ENCODE measurements at regions not wholly inside any gene's neighbourhood (a gene's known extent, or its start where the extent isn't known, plus 50 kb on each side); places are given as distances from the start of the nearest gene placed in this dataset.

DNA sequence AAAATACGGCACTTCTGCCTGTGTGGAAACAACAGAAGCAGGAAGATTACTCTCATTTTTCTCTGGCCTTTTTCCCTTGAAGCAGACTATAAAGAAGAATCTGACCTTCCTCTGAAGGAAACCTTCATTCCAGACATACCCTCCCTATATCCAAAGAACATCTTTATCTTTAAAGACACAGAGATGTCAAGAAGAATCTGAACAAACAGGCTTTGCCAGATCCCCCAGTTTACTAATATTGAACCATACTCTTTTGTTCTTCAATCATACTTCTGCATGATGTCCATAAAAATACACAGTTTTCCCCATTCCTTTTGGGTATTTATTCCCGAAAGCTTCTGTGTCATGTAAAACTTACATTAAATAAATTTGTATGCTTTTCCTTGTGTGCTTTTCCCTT is 225.8 kb downstream of the MAT2B start:
- TF ChIP-seq, protein P1, sequence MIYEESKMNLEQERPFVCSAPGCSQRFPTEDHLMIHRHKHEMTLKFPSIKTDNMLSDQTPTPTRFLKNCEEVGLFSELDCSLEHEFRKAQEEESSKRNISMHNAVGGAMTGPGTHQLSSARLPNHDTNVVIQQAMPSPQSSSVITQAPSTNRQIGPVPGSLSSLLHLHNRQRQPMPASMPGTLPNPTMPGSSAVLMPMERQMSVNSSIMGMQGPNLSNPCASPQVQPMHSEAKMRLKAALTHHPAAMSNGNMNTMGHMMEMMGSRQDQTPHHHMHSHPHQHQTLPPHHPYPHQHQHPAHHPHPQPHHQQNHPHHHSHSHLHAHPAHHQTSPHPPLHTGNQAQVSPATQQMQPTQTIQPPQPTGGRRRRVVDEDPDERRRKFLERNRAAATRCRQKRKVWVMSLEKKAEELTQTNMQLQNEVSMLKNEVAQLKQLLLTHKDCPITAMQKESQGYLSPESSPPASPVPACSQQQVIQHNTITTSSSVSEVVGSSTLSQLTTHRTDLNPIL (CRISPR knock-in tag; IDR thresholded peaks at IDR 0.05; ENCODE audit: low read depth) = no peak
- TF ChIP-seq PATZ1 (CRISPR knock-in tag; IDR thresholded peaks at IDR 0.05; ENCODE audit: borderline replicate concordance) = no peak
- TF ChIP-seq ZNF8 (CRISPR knock-in tag; IDR thresholded peaks at IDR 0.05) = no peak
- TF ChIP-seq ZFP30 (CRISPR knock-in tag; IDR thresholded peaks at IDR 0.05) = no peak
- no peak for TF ChIP-seq RARB (CRISPR knock-in tag; IDR thresholded peaks at IDR 0.05)
- no peak for TF ChIP-seq ZC3H10 (CRISPR knock-in tag; IDR thresholded peaks at IDR 0.05)

Measured in SK-N-SH treated with all-trans-retinoic acid at 6 μM for 48 hours (cell line).